ENCODE measurements at regions not wholly inside any gene's neighbourhood (a gene's known extent, or its start where the extent isn't known, plus 50 kb on each side); places are given as distances from the start of the nearest gene placed in this dataset.

DNA sequence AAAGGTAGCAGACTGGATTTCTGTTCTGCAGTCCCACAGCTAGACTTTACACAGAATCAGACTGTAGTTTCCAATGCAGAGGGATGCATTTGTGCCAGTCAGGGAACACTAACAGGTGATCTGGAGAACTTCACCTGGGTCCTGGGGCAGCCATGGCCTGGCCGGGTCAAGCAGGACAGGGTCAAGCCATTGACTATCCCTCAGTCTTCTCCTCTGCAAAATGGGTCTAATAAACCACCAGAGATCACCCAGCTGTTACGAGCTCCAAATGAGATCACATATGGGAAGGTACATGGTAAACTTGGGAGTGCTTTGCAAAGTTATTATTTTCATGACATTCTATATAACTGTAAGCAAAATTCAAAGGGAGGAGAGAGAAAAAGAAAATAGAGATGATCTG, 294.1 kb downstream of the CDCA7 start:
- H3K27me3 Mint-ChIP-seq = peaks cover 7% of the 10 kb centered on the region
- no peaks in the 10 kb centered on the region for H3K36me3 Mint-ChIP-seq (ENCODE audit: low read depth)
- ATAC-seq (replicated peaks) = no peak
- H3K27ac Mint-ChIP-seq = no peak overlapping the region
- H3K4me3 Mint-ChIP-seq = no peak overlapping the region
- H3K4me1 Mint-ChIP-seq = no peaks in the 10 kb centered on the region
- no peaks in the 10 kb centered on the region for H3K9me3 Mint-ChIP-seq

DNA sequence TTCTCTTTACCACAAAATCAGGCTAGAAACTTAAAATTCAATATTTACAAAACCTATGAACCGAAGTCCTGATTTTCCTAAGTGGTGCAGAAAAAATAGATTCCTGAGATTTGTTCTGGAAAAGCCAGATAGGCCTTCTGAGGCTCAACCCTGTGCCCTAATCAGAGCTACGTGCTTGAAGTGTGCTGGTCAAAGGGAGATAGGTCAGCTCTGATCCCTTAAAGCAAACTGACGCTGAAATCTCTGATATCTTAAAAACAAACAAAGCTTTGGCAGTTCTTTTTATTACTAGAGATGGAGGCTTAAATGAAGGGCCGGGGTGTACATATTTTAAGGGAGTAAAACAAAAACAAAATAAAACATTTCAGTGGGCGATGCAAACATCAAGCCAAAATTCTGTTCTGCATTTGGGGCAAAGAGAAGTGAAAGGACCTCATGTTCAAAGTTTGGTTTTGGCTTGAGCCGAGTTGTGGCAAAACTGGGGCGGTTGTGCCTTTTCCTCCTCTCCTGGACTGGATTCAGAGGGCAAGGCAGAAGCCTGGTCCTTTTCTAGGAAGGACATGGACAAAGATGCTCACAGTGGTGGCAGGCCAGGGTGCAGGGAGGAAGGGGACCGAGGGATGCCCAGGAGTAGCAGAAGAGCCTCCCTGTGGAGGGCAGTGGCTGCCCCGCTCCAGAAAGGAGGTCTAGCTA, 295.0 kb downstream of the CDCA7 start:
- no peak overlapping the region for H3K27ac Mint-ChIP-seq
- no peaks in the 10 kb centered on the region for H3K4me1 Mint-ChIP-seq
- H3K9me3 Mint-ChIP-seq = no peaks in the 10 kb centered on the region
- H3K4me3 Mint-ChIP-seq = no peak overlapping the region
- no peaks in the 10 kb centered on the region for H3K36me3 Mint-ChIP-seq (ENCODE audit: low read depth)
- peaks cover 7% of the 10 kb centered on the region for H3K27me3 Mint-ChIP-seq
- ATAC-seq (replicated peaks) = no peak

DNA sequence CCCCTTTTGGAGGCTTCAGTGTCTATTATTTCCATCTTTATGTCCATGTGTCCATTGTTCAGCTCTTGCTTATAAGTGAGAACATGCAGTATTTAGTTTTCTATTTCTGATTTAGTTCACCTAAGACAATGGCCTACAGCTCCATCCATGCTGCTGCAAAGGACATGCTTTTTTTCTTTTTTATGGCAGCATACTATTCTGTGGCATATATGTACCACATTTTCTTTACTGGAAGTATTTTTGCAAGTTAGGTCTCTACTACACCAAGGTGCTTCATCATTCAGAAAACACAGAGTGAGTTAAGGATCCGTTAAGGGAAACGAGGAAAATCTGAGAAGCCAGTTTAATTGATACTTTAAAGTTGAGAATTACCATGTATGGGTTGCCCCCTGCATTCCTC, 297.2 kb downstream of the CDCA7 start:
- peaks cover 7% of the 10 kb centered on the region for H3K27me3 Mint-ChIP-seq
- H3K4me3 Mint-ChIP-seq = no peak overlapping the region
- no peak for ATAC-seq (replicated peaks)
- no peaks in the 10 kb centered on the region for H3K36me3 Mint-ChIP-seq (ENCODE audit: low read depth)
- no peaks in the 10 kb centered on the region for H3K9me3 Mint-ChIP-seq
- no peaks in the 10 kb centered on the region for H3K4me1 Mint-ChIP-seq
- H3K27ac Mint-ChIP-seq = no peak overlapping the region

DNA sequence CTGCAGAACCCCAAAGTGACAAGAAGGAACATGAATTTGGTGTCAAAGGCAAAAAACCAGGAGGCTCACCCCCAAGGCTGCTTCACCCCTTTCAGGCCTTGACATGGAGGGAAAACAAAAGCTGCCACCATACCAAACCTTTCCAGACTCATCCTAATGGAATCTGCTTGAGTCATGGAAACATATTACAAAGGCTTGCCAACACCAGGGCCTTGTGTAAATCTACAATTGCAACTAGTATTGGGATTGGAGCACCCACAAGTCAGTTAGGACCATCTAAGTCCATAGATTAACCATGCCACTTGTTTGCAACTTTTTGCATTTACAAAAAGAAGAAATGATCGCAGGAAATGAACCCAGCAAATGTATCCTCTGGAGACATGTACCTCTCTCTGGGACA, 297.6 kb downstream of the CDCA7 start:
- no peak for ATAC-seq (replicated peaks)
- Mint-ChIP-seq H3K4me1 (no peaks in the 10 kb centered on the region), H3K27ac (no peak overlapping the region), H3K4me3 (no peak overlapping the region), H3K36me3 (ENCODE audit: low read depth) (no peaks in the 10 kb centered on the region), H3K9me3 (no peaks in the 10 kb centered on the region), H3K27me3 (peaks cover 7% of the 10 kb centered on the region)

DNA sequence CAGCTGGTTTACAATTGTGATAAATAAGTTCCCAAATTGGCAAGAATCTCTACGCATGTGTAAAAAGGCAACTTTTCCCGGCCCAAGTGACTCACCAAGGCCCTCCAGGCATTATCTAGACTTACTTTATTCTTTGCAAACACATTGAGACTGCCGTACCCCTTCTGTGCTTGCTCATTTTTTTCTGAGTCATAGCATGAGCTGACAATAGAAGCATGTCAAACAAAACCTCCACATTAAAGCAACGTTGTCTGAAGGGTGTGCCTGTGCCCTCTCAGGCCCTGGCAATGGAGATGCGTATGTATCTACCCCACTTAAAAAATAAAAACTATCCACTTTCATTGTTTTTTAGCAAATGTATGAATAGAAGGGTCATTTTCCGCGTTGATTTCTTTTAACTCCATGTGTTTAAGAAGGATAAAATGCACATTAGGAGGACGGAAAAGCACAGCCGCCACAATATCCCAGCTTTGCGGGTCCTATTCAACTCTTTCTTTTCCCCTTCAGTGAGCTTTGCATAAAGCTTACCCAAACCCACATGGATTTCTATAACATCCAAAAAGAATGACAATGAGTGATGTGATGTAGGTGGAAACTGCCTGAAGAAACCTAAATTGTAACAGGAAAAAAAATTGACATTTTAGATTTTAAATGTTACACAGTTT, 298.2 kb downstream of the CDCA7 start:
- H3K4me3 Mint-ChIP-seq = no peak overlapping the region
- H3K9me3 Mint-ChIP-seq = no peaks in the 10 kb centered on the region
- no peak for ATAC-seq (replicated peaks)
- H3K27me3 Mint-ChIP-seq = peaks cover 7% of the 10 kb centered on the region
- no peak overlapping the region for H3K27ac Mint-ChIP-seq
- H3K4me1 Mint-ChIP-seq = no peaks in the 10 kb centered on the region
- H3K36me3 Mint-ChIP-seq (ENCODE audit: low read depth) = no peaks in the 10 kb centered on the region

DNA sequence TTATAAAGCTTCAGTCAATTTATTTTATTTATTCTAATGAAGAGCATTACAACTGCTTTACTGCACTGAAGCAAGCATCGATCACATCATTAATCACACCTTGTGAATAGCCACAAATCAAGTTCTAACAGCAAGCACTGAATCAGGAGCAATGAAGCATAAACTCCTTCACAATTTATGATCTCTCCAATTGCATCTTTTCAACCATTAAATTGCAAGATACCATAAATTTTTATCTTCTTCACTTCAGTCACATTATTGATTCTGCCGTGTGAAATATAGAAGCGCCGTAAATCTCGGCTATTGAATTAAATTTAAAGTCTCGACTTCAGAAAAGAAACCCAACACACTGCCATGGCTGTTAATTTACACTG, 298.7 kb downstream of the CDCA7 start:
- H3K27me3 Mint-ChIP-seq = peaks cover 7% of the 10 kb centered on the region
- H3K4me1 Mint-ChIP-seq = no peaks in the 10 kb centered on the region
- no peak overlapping the region for H3K27ac Mint-ChIP-seq
- H3K36me3 Mint-ChIP-seq (ENCODE audit: low read depth) = no peaks in the 10 kb centered on the region
- H3K4me3 Mint-ChIP-seq = no peak overlapping the region
- ATAC-seq (replicated peaks) = no peak
- H3K9me3 Mint-ChIP-seq = no peaks in the 10 kb centered on the region

DNA sequence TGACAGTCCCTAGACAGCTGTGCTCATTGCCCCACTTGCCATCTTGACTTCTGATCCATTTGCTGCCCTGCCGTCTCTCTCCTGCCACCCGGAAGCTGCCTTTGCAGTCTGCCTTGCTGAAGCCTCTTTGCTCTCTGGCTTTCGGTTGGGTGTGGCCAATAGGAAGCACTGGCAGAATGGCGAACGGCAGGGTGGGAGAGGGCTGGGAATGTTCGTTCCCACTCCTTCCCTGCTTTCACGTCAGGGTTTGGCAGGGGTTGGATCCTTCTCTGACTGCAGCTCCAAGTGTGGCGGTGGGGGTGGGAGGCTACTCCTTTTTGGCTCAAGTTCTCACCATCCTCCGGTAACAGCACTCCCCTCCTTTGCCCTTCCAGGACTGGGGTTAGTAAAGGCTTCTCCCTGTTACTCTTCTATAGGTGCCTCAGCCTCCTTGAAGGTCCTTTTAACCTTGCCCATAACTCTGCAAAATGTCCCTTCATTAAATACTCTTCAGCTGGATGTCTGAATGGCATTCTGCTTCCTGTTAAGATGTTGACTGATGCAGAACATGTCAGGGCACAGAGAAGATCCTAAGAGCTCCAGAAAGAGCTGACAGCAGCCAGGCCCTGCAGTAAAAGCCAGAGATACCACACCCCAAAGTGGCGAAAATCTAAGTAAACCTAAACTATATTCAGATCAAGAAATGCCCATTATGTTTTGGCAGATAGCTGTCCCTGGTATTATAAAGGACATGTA, 299.7 kb downstream of the CDCA7 start:
- Mint-ChIP-seq H3K9me3 (no peaks in the 10 kb centered on the region), H3K4me3 (no peak overlapping the region), H3K4me1 (no peaks in the 10 kb centered on the region), H3K27ac (no peak overlapping the region), H3K36me3 (ENCODE audit: low read depth) (no peaks in the 10 kb centered on the region), H3K27me3 (peaks cover 7% of the 10 kb centered on the region)
- ATAC-seq (replicated peaks) = no peak

DNA sequence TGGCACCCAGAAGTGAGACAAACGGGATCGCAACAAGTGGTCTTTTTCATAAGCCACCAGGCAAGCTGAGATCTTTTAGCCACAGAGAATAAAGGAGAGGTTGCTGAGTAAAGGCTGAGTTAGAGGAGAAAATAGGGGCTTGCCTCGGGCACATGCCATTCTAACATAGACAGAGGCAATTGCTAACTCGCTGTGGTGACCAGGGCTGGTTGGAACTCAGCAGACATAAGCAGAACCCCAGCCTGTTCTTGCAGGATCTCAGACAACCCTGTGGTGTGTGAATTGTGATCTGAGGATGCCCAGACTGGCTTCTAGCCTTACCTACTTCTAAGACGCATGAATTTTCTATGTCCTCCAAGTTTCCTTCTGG, 300.2 kb downstream of the CDCA7 start:
- Mint-ChIP-seq H3K36me3 (ENCODE audit: low read depth) (no peaks in the 10 kb centered on the region), H3K4me3 (no peak overlapping the region), H3K9me3 (no peaks in the 10 kb centered on the region), H3K27ac (no peak overlapping the region), H3K4me1 (no peaks in the 10 kb centered on the region), H3K27me3 (peaks cover 7% of the 10 kb centered on the region)
- ATAC-seq (replicated peaks) = no peak

DNA sequence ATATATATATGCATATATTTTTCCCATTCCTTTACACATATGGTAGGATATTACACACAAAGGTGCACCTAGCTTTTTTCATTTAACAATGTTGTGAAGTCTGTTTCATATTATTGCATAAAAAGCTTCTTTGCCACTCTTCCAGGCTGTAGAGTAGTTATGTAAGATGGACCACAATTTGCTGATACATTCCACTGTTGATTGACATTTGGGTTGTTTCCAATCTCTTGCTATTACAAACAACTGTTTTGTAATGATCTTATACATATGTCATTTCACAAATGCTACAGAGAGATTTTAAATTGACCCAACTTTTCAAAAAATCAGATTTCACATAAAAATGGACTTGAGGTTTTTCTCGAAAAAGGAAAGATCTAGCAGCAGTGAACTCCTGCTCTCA, 301.4 kb downstream of the CDCA7 start:
- no peak overlapping the region for H3K4me3 Mint-ChIP-seq
- no peaks in the 10 kb centered on the region for H3K9me3 Mint-ChIP-seq
- ATAC-seq (replicated peaks) = no peak
- H3K27me3 Mint-ChIP-seq = peaks cover 7% of the 10 kb centered on the region
- no peaks in the 10 kb centered on the region for H3K36me3 Mint-ChIP-seq (ENCODE audit: low read depth)
- H3K27ac Mint-ChIP-seq = no peak overlapping the region
- H3K4me1 Mint-ChIP-seq = no peaks in the 10 kb centered on the region

DNA sequence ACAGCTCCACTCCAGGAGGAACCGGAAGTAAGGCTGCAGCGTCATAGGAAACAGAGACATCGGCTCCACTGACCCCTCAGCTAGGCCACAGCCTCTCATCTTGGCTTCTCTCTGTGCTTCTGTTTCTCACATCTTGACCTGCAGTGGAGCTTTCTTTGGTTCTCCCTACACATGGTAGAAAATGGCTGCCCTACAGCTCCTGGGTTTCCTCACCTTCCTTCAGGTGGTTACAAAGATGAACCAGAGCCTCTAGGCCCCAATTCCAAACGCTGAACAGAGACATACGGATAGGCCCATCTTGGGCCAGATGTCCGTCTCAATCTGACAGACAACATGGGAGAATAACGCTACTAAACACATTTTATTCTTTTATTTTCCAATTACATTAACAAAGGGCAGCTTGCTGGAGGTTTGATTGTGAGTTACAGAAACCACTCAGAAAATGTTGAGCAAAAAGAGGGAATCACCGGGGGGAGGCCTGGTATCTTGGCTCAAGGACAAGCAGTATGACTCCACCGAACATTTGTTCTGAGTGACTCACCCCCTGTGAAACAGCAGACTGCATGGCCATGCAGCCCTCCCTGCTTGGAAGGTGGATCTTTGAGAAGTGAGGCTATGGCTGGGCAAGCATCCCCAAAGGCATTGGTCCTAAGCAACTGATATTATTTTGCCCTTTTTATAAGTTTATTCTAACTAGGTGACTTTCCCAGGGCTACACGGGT, 303.5 kb downstream of the CDCA7 start:
- no peaks in the 10 kb centered on the region for H3K9me3 Mint-ChIP-seq

DNA sequence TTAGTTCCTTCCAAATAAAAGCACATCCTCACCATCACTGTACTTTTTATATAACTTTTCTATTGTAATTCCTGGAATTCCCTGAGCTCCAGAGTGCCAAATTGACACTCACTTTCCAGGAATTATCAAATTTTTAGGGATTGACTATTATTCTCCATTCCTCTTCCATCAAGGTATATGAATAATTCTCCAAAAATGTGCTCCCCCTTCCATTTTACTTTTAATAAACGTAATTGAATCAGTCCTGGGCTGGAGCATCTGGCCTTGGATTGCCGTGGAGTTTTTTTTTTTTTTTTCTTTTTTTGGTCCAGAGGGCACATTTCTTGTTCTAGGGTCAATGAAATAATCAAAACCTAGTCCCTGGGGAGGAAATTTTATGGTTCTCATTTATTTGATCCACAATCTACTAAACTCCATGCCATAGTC, 304.3 kb downstream of the CDCA7 start:
- Mint-ChIP-seq H3K36me3 (ENCODE audit: low read depth) (no peaks in the 10 kb centered on the region), H3K9me3 (no peaks in the 10 kb centered on the region), H3K27me3 (peaks cover 17% of the 10 kb centered on the region), H3K4me1 (no peaks in the 10 kb centered on the region), H3K4me3 (no peak overlapping the region), H3K27ac (no peak overlapping the region)
- no peak for ATAC-seq (replicated peaks)

More for the DNA sequence above, 303.5 kb downstream of the CDCA7 start:
- ATAC-seq (replicated peaks) = no peak
- Mint-ChIP-seq H3K27me3 (peaks cover 15% of the 10 kb centered on the region), H3K36me3 (ENCODE audit: low read depth) (no peaks in the 10 kb centered on the region), H3K4me1 (no peaks in the 10 kb centered on the region), H3K4me3 (no peak overlapping the region), H3K27ac (no peak overlapping the region)

DNA sequence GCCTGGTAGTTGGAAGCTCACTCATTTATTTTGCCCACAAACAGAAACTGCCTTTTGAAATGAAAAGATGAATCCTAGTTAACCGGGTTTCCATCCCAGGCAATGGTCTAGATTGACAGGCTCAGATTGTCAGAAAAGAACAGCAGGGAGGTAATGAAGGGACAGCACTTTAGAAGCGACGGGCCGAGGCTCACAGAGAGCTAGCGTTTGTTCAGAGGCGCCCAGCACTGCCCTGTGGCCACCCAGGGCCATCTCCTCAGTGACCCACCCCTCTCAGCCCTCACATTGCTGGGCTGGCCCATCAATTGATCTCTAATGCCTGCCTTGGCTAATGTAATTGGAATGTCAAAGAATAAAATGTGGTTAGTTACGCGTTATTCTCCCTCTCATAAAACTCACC, 304.8 kb downstream of the CDCA7 start:
- Mint-ChIP-seq H3K9me3 (no peaks in the 10 kb centered on the region), H3K27me3 (peaks cover 19% of the 10 kb centered on the region), H3K36me3 (ENCODE audit: low read depth) (no peaks in the 10 kb centered on the region), H3K4me3 (no peak overlapping the region), H3K27ac (no peak overlapping the region), H3K4me1 (no peaks in the 10 kb centered on the region)
- no peak for ATAC-seq (replicated peaks)

DNA sequence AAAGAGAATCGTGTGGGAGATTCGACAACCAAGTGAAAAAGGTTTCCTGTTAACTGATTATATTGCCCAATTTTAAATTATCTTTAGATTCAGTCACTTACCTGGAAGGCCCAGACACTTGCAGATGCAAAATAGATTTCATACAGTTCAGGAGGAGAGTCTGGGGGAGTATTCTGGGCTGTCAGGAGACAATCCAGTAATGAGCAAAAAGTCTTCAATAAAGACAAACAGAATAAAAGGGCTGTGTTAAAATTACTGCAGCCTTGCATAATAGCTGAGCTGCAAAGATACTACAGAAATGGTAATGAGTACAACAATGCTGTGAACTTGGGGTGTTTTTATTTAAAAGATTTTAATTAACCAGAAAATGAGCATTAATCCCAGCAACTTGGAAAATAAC, 303.6 kb downstream of the SP3 start:
- no peak overlapping the region for H3K4me3 Mint-ChIP-seq
- ATAC-seq (replicated peaks) = no peak
- H3K4me1 Mint-ChIP-seq = no peaks in the 10 kb centered on the region
- H3K36me3 Mint-ChIP-seq (ENCODE audit: low read depth) = no peaks in the 10 kb centered on the region
- H3K27ac Mint-ChIP-seq = no peak overlapping the region
- no peaks in the 10 kb centered on the region for H3K9me3 Mint-ChIP-seq
- peaks cover 19% of the 10 kb centered on the region for H3K27me3 Mint-ChIP-seq

DNA sequence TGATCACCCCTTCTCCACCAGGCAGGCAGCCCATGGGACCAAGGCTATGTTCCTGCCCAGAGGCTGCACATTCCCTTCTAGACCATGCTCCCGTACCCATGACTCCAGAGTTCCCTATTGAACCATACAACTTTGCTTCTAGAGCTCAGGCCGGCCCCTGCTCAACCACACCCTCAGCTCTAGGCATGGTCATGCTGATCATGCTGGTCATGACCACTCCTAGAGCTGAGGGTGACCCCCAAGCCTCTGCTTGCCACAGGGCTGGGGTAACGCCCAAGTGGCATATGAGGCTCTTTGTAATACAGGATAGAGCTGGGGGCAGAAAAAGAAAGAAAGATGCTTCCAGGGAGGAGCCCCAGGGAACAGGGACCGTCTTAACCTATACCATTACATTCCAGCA, 301.8 kb downstream of the SP3 start:
- Mint-ChIP-seq H3K9me3 (no peaks in the 10 kb centered on the region), H3K36me3 (ENCODE audit: low read depth) (no peaks in the 10 kb centered on the region), H3K4me3 (no peak overlapping the region), H3K27me3 (peaks cover 23% of the 10 kb centered on the region), H3K4me1 (no peaks in the 10 kb centered on the region), H3K27ac (no peak overlapping the region)
- ATAC-seq (replicated peaks) = no peak
